Sigmoid colon (tissue), 4 donors: ENCODE measurements at regions not wholly inside any gene's neighbourhood (a gene's known extent, or its start where the extent isn't known, plus 50 kb on each side); places are given as distances from the start of the nearest gene placed in this dataset.

Experiments
- CTCF ChIP-seq, 4 experiments: fragments of 450-650 bp in 3 of 4; fragments of 200-600 bp in 1 of 4; IDR thresholded peaks; one replicate each; pipeline ENCODE4 v1.5.1; 2016 to 2019; ENCODE audit warnings: antibody characterized with exemption in 4 of 4, mild to moderate bottlenecking in 3 of 4, moderate library complexity in 2 of 4
- POLR2A ChIP-seq, 2 donors: fragments of 450-650 bp; IDR thresholded peaks; one replicate each; pipeline ENCODE4 v1.6.1; 2016; ENCODE audit warnings: antibody characterized with exemption in 2 of 2, mild to moderate bottlenecking in 2 of 2, moderate library complexity in 2 of 2
- POLR2AphosphoS5 ChIP-seq, 4 donors: sonication (generic); formaldehyde crosslinking; IDR thresholded peaks; one replicate each; pipeline ENCODE4 v1.6.1; 2017; ENCODE audit warnings: antibody characterized with exemption in 4 of 4

DNA sequence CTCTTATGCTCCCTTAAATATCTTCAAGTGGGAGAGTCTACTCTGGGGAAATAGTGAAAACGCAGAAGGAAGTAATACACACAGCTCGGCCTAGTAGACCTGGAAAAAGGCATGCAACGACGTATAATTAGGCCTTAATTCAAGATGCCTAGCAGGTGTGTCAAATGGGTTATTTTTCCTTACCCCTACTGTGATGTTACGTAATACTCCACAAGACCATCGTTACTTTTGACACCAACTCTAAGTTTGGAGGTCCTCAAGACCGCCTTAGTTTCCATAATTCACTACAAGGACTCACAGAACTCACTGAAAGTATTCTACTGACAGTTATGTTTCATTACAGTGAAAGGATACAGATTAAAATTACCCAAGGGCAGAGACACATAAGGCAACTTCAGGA, 1024.3 kb upstream of the MAP3K7 start:
- TF ChIP-seq CTCF (IDR thresholded peaks at IDR 0.05), result no peak
- TF ChIP-seq POLR2AphosphoS5 (IDR thresholded peaks at IDR 0.05), result no peak
- no peak for TF ChIP-seq POLR2A (IDR thresholded peaks at IDR 0.05)
